Astrocyte (in vitro differentiated cells and primary cell): ENCODE measurements at regions not wholly inside any gene's neighbourhood (a gene's known extent, or its start where the extent isn't known, plus 50 kb on each side); places are given as distances from the start of the nearest gene placed in this dataset.

Source experiments
- EZH2 ChIP-seq: IDR thresholded peaks from 2 replicates; pipeline ENCODE4 v1.6.1; 2012; ENCODE audit warnings: mild to moderate bottlenecking, low read length, inconsistent platforms; ENCODE audit not compliant: insufficient read depth
- TF ChIP-seq, protein P1 (sequence below): IDR thresholded peaks from 2 replicates; pipeline ENCODE4 v1.5.1; 2011; ENCODE audit warnings: low read depth, mild to moderate bottlenecking, inconsistent platforms, low read length, moderate library complexity; ENCODE audit not compliant: insufficient read depth

DNA sequence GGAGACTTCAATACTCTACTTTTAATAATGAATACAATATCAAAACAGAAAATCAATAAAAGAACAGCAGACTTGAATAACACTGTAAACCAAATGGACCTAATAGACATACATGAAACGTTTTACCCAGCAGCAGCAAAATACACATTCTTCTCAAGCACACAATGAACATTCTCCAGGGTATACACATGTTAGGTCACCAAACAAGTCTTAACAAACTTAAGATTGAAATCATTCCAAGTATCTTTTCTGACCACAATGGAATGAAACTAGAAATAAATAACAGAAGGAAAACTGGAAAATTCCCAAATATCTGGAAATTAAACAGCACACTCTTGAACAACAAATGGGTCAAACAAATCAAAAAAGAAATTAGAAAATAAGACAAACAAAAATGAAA, 145.0 kb upstream of the CT83 start:
- TF ChIP-seq, protein P1, sequence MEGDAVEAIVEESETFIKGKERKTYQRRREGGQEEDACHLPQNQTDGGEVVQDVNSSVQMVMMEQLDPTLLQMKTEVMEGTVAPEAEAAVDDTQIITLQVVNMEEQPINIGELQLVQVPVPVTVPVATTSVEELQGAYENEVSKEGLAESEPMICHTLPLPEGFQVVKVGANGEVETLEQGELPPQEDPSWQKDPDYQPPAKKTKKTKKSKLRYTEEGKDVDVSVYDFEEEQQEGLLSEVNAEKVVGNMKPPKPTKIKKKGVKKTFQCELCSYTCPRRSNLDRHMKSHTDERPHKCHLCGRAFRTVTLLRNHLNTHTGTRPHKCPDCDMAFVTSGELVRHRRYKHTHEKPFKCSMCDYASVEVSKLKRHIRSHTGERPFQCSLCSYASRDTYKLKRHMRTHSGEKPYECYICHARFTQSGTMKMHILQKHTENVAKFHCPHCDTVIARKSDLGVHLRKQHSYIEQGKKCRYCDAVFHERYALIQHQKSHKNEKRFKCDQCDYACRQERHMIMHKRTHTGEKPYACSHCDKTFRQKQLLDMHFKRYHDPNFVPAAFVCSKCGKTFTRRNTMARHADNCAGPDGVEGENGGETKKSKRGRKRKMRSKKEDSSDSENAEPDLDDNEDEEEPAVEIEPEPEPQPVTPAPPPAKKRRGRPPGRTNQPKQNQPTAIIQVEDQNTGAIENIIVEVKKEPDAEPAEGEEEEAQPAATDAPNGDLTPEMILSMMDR, result no peak
- TF ChIP-seq EZH2, result no peak
